Fibroblast of gingiva (primary cell): ENCODE measurements at regions not wholly inside any gene's neighbourhood (a gene's known extent, or its start where the extent isn't known, plus 50 kb on each side); places are given as distances from the start of the nearest gene placed in this dataset.
"Not testable (repeated sequence)": the region's sequence is repeated elsewhere in the genome, so short reads cannot be mapped to it uniquely, and the experiment has no call there.

Source experiments
- DNase-seq: peaks from one replicate; pipeline ENCODE4 v3.0.0-alpha.2; 2011; ENCODE audit warnings: low read depth

GRCh38 chr2:88925770-88926462 lies 234.4 kb downstream of the RPIA start:
- no peak for DNase-seq

DNA sequence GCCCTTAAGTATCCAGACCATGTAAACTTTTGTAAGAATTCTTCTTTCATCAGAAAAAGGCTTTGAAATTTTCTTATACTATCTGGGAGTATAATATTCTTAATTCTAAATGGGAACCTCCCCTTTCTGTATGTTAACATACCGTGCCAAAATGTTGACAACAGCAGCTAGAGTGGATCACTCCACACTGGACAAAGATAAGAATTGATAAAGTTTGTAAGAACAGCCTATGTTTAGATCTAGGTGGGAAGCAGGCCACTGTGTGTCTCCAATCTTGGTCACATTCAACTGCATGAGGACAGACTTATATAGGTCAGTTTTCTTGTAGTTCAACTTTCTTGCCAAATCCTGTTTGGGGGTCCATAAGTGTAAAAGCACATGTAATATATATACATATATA lies 235.7 kb downstream of the RPIA start:
- DNase-seq = no peak

GRCh38 chr2:88930659-88931058 lies 239.2 kb downstream of the RPIA start:
- no peak for DNase-seq

DNA sequence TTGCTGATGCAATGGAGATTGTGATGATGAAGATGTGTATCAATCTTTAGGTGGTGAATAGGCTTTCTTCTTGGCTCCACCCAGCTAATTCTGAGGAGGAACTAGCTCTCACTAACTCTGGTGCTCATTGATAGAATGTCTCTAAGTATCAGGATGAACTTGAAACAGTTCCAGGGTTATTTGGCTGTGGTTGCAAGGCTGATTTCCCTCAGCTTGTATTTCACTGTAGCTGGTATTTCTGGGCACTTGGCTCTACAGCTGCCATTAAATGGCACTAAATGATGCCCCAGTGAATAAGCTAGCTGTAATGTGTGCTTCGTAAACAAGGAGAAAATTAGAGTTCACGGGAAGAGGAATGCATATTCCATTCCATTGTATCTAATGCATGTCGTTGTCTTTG lies 241.2 kb downstream of the RPIA start:
- DNase-seq = no peak

- DNase-seq = no peak
Observed at GRCh38 chr2:88933091-88933490, 241.6 kb downstream of the RPIA start.

DNA sequence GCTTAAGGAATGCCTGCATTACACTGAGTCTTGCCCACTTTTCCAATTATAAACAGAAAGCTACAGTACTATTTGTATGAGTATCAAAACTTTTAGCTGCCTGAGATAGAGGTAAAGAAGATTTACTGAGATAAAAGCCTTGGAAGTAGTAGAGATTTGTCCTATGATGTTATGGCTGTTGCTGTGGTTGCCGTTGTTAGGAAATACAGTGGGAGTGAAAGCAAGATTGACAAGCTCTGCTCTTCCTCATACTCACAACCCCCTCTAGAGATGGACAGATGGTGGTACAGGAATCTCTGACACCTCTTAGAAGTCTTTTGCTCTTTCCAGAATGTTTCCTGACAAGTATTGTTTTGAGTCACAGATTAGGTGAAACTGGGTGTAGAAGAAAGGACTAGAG lies 242.5 kb downstream of the RPIA start:
- DNase-seq = no peak

DNA sequence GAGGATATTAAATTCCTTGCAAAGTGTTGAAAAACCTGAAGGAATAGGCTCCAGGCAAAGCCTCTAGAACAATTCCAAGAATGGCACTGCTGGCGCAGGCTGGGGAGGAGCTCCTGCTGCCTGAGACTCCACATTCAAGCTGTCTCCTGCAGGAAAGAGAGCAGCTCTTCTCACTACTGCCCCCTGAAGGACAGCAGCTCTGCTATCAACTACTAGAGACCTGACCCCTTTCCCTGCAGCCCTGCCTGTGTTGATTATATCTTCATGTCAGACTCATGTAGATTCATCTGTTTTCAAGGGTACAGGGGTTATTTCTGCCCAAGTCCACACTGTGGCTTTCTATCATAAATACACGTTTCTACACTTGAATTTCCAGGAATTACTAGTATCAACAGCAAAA lies 249.7 kb downstream of the RPIA start:
- not testable (repeated sequence) for DNase-seq

- DNase-seq = no peak
Observed at GRCh38 chr2:88942798-88943197, 251.3 kb downstream of the RPIA start.

DNA sequence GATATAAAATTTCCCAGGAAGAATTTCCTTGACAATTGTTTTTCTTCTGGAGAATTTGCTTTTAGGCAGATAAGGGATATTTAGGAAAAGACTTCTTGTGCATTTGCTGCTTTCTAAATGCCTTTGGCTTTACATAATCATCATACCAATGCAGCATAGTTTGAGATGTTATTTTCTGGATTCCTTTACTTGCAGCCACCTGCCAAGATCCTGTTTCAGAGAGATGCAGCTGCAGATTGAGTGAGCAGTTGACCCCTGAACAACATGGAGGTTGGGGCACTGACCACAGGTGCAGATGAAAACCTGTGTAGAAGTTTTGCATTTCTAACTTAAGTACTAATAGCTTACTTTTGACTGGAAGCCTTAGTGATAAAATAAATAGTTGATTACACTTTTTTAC lies 257.9 kb downstream of the RPIA start:
- DNase-seq = no peak

DNA sequence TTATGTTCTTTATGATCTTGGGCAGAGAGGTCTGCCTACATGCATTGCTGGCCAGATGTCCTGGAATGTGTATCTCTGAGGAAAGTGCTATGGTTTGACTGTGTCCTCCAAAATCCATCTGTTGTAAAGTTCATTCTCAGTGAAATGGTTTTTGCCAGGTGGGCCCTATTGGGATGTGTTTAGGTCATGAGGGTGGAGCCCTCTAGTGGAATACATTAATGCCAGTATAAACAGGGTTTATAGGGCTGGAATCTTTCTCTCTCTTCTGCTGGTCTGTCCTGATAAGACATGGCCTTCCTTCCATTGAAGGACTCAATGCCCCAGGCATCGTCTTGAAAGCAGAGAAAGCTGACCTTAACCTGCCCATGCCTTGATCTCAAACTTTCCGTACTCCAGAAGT lies 258.5 kb downstream of the RPIA start:
- no peak for DNase-seq

DNA sequence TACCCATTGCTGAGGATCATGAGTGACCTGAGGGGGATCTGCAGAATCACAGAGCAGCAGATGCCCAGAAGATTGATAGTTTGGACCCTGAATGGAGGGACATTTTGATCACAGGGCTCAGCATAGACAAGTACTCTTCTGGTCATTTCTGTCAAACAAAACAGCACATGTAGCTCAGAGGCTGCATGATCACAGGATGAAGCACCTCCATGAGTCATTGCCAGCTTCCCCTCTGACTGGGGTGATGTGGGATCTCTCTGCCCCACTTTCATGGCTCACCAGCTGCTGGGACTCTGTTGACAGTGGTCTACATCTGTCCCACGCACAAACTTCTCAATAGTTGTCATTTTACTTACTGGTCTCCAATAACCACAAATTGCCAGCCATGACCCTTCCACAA lies 264.1 kb downstream of the RPIA start:
- DNase-seq = no peak

- no peak for DNase-seq
Observed at GRCh38 chr2:88959480-88960204, 268.2 kb downstream of the RPIA start.

- not testable (repeated sequence) for DNase-seq
Observed at GRCh38 chr2:88961323-88961722, 269.9 kb downstream of the RPIA start.

- no peak for DNase-seq
Observed at GRCh38 chr2:88967844-88968243, 276.4 kb downstream of the RPIA start.

- DNase-seq = not testable (repeated sequence)
Observed at GRCh38 chr2:88978011-88978410, 286.5 kb downstream of the RPIA start.

- not testable (repeated sequence) for DNase-seq
Observed at GRCh38 chr2:88978446-88978845, 287.0 kb downstream of the RPIA start.

GRCh38 chr2:88984079-88984478 lies 292.6 kb downstream of the RPIA start:
- not testable (repeated sequence) for DNase-seq

DNA sequence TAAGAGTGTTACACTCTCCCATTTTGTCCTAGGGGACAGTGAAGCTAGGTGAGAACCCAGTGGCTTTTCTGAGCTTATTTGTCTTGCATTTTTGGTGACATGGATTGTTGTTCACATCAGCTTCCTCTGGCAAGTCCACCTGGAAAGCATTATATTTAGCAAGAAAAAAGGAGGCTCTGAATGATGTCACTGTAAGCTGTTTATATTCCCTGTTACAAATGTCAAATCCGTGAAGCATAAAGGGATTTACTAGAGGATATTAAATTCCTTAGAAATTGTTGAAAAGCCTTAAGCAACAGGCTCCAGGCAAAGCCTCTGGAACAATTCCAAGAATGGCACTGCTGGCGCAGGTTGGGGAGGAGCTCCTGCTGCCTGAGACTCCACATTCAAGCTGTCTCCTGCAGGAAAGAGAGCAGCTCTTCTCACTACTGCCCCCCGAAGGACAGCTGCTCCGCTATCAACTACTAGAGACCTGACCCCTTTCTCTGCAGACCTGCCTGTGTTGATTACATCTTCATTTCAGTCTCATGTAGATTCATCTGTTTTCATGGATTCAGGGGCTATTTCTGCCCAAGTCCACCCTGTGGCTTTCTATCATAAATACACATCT lies 295.4 kb downstream of the RPIA start:
- DNase-seq = not testable (repeated sequence)

GRCh38 chr2:88988617-88989016 lies 297.1 kb downstream of the RPIA start:
- DNase-seq = not testable (repeated sequence)

DNA sequence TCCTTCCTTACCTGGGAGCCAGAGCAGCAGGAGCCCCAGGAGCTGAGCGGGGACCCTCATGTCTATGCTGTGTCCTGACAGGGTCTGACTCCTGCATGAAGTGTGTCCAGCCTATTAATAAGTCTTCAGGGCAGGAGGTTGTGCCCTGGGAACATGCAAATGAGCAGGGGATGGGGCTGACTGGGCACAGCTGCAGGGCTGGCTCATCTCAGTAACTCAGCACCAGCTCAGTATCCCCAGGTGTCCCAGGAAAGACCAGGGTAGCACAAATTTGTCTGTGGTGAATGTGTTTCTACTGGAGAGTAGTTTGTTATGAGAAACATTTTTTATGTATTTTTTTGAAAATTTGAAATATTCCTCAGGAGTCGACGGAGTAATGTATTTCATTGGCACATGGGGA lies 301.3 kb downstream of the RPIA start:
- DNase-seq = not testable (repeated sequence)

DNA sequence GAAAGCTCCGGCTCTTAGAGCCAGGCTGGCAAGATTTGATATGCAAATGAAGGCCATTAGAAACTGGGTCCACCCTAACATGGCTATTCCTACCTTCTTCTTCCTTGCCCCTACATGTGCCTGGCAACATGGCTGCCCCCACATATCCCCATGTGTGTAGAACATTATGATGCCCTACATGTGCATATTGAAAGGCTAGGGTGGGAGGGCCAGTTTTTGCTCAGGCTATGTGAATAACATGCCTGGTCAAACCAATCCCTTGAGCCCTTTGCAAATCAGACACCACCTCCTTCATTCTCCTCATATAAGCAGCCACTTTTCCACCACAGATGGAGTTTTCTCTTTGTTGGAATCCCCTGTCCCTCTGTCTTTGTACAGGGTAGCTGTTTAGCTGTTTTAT lies 303.4 kb downstream of the RPIA start:
- not testable (repeated sequence) for DNase-seq

DNA sequence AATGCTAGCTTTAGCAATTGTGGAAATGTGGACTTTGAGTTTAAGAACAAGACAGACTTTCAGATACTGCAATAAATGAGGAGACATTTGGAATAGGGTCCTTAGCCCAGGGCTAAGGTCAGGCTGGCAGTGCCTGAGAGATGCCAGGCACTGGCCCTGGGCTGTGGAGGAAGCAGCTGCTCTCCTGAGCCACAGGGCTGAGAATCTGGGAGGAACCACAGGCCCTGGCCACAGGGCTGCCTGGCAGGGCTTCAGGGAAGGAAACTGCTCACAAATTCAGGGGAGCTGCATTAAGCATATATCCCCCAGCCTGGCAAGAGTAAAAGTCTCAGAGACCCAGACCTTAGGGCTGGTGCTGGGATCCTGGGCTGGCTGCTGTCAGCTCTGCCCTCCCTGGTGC lies 305.1 kb downstream of the RPIA start:
- not testable (repeated sequence) for DNase-seq

DNA sequence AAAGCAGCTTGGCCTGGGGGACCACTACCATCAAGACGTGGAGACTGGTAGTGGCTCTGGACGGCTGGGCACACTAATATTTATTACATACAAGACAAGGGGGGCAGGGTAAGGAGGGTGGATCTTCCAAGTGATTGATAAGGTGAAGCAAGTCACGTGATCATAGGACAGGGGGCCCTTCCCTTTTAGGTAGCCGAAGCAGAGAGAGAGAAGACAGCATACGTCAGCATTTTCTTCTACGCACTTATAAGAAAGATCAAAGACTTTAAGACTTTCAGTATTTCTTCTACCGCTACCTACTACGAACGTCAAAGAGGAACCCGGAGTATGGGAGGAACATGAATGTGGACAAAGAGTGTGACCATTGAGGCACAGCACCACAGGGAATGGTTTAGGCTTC lies 307.9 kb downstream of the RPIA start:
- no peak for DNase-seq
